GM12892 (cell line): ENCODE measurements at regions not wholly inside any gene's neighbourhood (a gene's known extent, or its start where the extent isn't known, plus 50 kb on each side); places are given as distances from the start of the nearest gene placed in this dataset.
"Not testable (repeated sequence)": the region's sequence is repeated elsewhere in the genome, so short reads cannot be mapped to it uniquely, and the experiment has no call there.

Source experiments
- POLR2A ChIP-seq: IDR thresholded peaks from 2 replicates; pipeline ENCODE4 v1.6.1; 2011; ENCODE audit warnings: low read depth, low read length, control low read depth
- POLR2AphosphoS5 ChIP-seq: IDR thresholded peaks from 2 replicates; pipeline ENCODE4 v1.6.1; 2011; ENCODE audit warnings: low read depth, low read length, control low read depth
- TAF1 ChIP-seq: IDR thresholded peaks from 2 replicates; pipeline ENCODE4 v1.6.1; 2011; ENCODE audit warnings: low read depth, mild to moderate bottlenecking, control low read depth, low read length, borderline replicate concordance

GRCh38 chr15:98358274-98358673 is 290.1 kb upstream of the IGF1R start:
- TF ChIP-seq POLR2A, POLR2AphosphoS5, TAF1: not testable (repeated sequence)
